Gastroesophageal sphincter (tissue), 3 donors: ENCODE measurements at regions not wholly inside any gene's neighbourhood (a gene's known extent, or its start where the extent isn't known, plus 50 kb on each side); places are given as distances from the start of the nearest gene placed in this dataset.

Source experiments
- EP300 ChIP-seq: sonication (generic); formaldehyde crosslinking; IDR thresholded peaks from one replicate; pipeline ENCODE4 v1.6.1; 2017; ENCODE audit warnings: antibody characterized with exemption, mild to moderate bottlenecking
- POLR2A ChIP-seq, 2 donors: fragments of 450-650 bp; IDR thresholded peaks; one replicate each; pipeline ENCODE4 v1.6.1; 2017; ENCODE audit warnings: antibody characterized with exemption in 2 of 2, mild to moderate bottlenecking in 2 of 2, moderate library complexity in 1 of 2
- POLR2AphosphoS5 ChIP-seq: sonication (generic); formaldehyde crosslinking; IDR thresholded peaks from one replicate; pipeline ENCODE4 v1.6.1; 2017; ENCODE audit warnings: antibody characterized with exemption
- TF ChIP-seq, protein P1 (sequence below), 4 experiments: fragments of 200-600 bp in 2 of 4; fragments of 450-650 bp in 2 of 4; sonication (generic) in 1 of 4; IDR thresholded peaks; one replicate each; pipeline ENCODE4 v1.5.1; 2017 to 2019; ENCODE audit warnings: antibody characterized with exemption in 4 of 4, mild to moderate bottlenecking in 2 of 4, moderate library complexity in 2 of 4

DNA sequence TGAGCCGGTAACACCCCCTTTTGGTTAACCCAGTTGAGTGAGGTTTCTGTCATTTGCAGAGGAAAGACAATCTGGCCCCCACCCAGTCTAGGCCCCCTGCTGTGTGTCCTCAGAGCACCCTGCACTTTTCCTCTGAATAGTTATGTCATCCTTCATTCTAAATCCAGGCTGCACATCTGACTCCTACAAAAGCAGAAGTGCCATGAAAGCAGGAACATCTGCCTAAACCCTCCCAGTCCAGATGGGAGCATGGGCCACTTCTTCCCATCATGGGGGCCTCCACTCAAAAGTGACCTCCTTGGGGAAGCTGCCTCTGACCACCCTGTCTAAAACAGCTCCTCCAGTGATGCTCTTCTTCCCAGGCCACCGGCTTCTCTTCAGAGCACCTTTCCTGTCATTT lies 53.7 kb upstream of the HMGXB4 start:
- TF ChIP-seq, protein P1, sequence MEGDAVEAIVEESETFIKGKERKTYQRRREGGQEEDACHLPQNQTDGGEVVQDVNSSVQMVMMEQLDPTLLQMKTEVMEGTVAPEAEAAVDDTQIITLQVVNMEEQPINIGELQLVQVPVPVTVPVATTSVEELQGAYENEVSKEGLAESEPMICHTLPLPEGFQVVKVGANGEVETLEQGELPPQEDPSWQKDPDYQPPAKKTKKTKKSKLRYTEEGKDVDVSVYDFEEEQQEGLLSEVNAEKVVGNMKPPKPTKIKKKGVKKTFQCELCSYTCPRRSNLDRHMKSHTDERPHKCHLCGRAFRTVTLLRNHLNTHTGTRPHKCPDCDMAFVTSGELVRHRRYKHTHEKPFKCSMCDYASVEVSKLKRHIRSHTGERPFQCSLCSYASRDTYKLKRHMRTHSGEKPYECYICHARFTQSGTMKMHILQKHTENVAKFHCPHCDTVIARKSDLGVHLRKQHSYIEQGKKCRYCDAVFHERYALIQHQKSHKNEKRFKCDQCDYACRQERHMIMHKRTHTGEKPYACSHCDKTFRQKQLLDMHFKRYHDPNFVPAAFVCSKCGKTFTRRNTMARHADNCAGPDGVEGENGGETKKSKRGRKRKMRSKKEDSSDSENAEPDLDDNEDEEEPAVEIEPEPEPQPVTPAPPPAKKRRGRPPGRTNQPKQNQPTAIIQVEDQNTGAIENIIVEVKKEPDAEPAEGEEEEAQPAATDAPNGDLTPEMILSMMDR (IDR thresholded peaks at IDR 0.05) = no peak
- TF ChIP-seq POLR2A (IDR thresholded peaks at IDR 0.05) (no peak), EP300 (no peak), POLR2AphosphoS5 (no peak)
